GM23338 (cell line): ENCODE measurements at regions not wholly inside any gene's neighbourhood (a gene's known extent, or its start where the extent isn't known, plus 50 kb on each side); places are given as distances from the start of the nearest gene placed in this dataset.

Source experiments
- ATAC-seq: fragments of 200-7000 bp; cut with Tn5 transposase; 3 replicates; pipeline ENCODE4 v1.9.1; 2020
- DNase-seq: peaks from one replicate; pipeline ENCODE4 v3.0.0-alpha.2; 2015; ENCODE audit warnings: low spot score
- H2AFZ ChIP-seq: fragments of 200-600 bp; sonication (generic); 2 replicates; pipeline ENCODE4 v1.8.0; 2016; ENCODE audit warnings: antibody characterized with exemption, mild to moderate bottlenecking, moderate library complexity
- H3F3A ChIP-seq: fragments of 200-600 bp; sonication (generic); replicated peaks from 2 replicates; pipeline ENCODE4 v1.8.0; 2017; ENCODE audit warnings: antibody characterized with exemption, mixed run types, low read depth
- H3K27ac ChIP-seq: fragments of 200-600 bp; sonication (generic); 2 replicates; pipeline ENCODE4 v1.6.1; 2016; ENCODE audit warnings: low read depth
- H3K27me3 ChIP-seq: fragments of 200-600 bp; sonication (generic); 2 replicates; pipeline ENCODE4 v1.8.0; 2016; ENCODE audit warnings: mild to moderate bottlenecking, mixed run types, moderate library complexity; ENCODE audit not compliant: insufficient read depth
- H3K36me3 ChIP-seq: fragments of 200-600 bp; sonication (generic); 2 replicates; pipeline ENCODE4 v1.8.0; 2016; ENCODE audit warnings: mild to moderate bottlenecking; ENCODE audit not compliant: insufficient read depth
- H3K4me1 ChIP-seq: fragments of 200-600 bp; sonication (generic); 2 replicates; pipeline ENCODE4 v1.8.0; 2016; ENCODE audit warnings: mild to moderate bottlenecking, moderate library complexity; ENCODE audit not compliant: insufficient read depth
- H3K4me2 ChIP-seq: fragments of 200-600 bp; sonication (generic); 2 replicates; pipeline ENCODE4 v1.7.1; 2017; ENCODE audit warnings: mixed run types
- H3K4me3 ChIP-seq: fragments of 200-600 bp; sonication (generic); 2 replicates; pipeline ENCODE4 v1.6.1; 2016; ENCODE audit warnings: mixed run types
- H3K79me2 ChIP-seq: fragments of 200-600 bp; sonication (generic); replicated peaks from 2 replicates; pipeline ENCODE4 v1.8.0; 2017; ENCODE audit warnings: mild to moderate bottlenecking; ENCODE audit not compliant: insufficient read depth
- H3K9me2 ChIP-seq: fragments of 200-600 bp; sonication (generic); 2 replicates; pipeline ENCODE4 v1.8.0; 2017; ENCODE audit not compliant: insufficient read depth
- H4K20me1 ChIP-seq: fragments of 200-600 bp; sonication (generic); replicated peaks from 2 replicates; pipeline ENCODE4 v1.8.0; 2017; ENCODE audit warnings: mild to moderate bottlenecking; ENCODE audit not compliant: insufficient read depth
- H3K27ac Mint-ChIP-seq: 2 replicates; pipeline ENCODE4 v1.8.0; 2020; ENCODE audit warnings: inconsistent platforms, mild to moderate bottlenecking, moderate library complexity, mixed read lengths
- H3K27me3 Mint-ChIP-seq: 3 replicates; pipeline ENCODE4 v1.8.0; 2022; ENCODE audit warnings: low read depth, mild to moderate bottlenecking, moderate library complexity, mixed read lengths, inconsistent platforms; ENCODE audit not compliant: insufficient read depth, poor library complexity
- H3K36me3 Mint-ChIP-seq: 3 replicates; pipeline ENCODE4 v1.8.0; 2021; ENCODE audit warnings: low read depth, mild to moderate bottlenecking, inconsistent platforms, moderate library complexity, mixed read lengths
- H3K4me1 Mint-ChIP-seq: 3 replicates; pipeline ENCODE4 v1.8.0; 2020; ENCODE audit warnings: mild to moderate bottlenecking, inconsistent platforms, mixed read lengths
- H3K4me3 Mint-ChIP-seq: 3 replicates; pipeline ENCODE4 v1.8.0; 2021; ENCODE audit warnings: moderate library complexity, mild to moderate bottlenecking, inconsistent platforms, mixed read lengths
- H3K9me3 Mint-ChIP-seq: 3 replicates; pipeline ENCODE4 v1.8.0; 2020; ENCODE audit warnings: moderate library complexity, mild to moderate bottlenecking, inconsistent platforms, mixed read lengths
- CREB1 ChIP-seq: fragments of 250-450 bp; sonication (Bioruptor Pico); IDR thresholded peaks from 2 replicates; pipeline ENCODE4 v1.5.0; 2020; ENCODE audit warnings: low read depth, mild to moderate bottlenecking, moderate library complexity
- EZH2phosphoT487 ChIP-seq: fragments of 200-600 bp; sonication (generic); IDR thresholded peaks from one replicate; pipeline ENCODE4 v1.8.1; 2018; ENCODE audit warnings: antibody characterized with exemption; ENCODE audit not compliant: unreplicated experiment
- JUNB ChIP-seq: IDR thresholded peaks from one replicate; pipeline ENCODE4 v1.6.1; 2016; ENCODE audit warnings: antibody characterized with exemption; ENCODE audit not compliant: unreplicated experiment
- NANOG ChIP-seq: IDR thresholded peaks from 2 replicates; pipeline ENCODE4 v1.6.1; 2016; ENCODE audit warnings: antibody characterized with exemption, borderline replicate concordance
- POLR2AphosphoS5 ChIP-seq: IDR thresholded peaks from 2 replicates; pipeline ENCODE4 v1.6.1; 2016; ENCODE audit warnings: antibody characterized with exemption, low read depth
- STAT1 ChIP-seq: IDR thresholded peaks from one replicate; pipeline ENCODE4 v1.6.1; 2016; ENCODE audit warnings: antibody characterized with exemption; ENCODE audit not compliant: unreplicated experiment
- TF ChIP-seq, protein P1 (sequence below): IDR thresholded peaks from one replicate; pipeline ENCODE4 v1.6.1; 2018; ENCODE audit warnings: antibody characterized with exemption; ENCODE audit not compliant: unreplicated experiment
- TF ChIP-seq, protein P2 (sequence below): fragments of 250-450 bp; sonication (Bioruptor Pico); IDR thresholded peaks from 2 replicates; pipeline ENCODE4 v1.5.0; 2020; ENCODE audit warnings: mild to moderate bottlenecking, moderate library complexity
- TF ChIP-seq, protein P3 (sequence below), 2 experiments: fragments of 200-600 bp in 1 of 2; sonication (generic) in 1 of 2; conservative IDR thresholded peaks; 2 replicates each; pipeline versions ENCODE4 v1.5.1 to v1.6.1; 2016 to 2017; ENCODE audit warnings: antibody characterized with exemption in 2 of 2, low read depth in 2 of 2, mild to moderate bottlenecking in 2 of 2, moderate library complexity in 1 of 2

DNA sequence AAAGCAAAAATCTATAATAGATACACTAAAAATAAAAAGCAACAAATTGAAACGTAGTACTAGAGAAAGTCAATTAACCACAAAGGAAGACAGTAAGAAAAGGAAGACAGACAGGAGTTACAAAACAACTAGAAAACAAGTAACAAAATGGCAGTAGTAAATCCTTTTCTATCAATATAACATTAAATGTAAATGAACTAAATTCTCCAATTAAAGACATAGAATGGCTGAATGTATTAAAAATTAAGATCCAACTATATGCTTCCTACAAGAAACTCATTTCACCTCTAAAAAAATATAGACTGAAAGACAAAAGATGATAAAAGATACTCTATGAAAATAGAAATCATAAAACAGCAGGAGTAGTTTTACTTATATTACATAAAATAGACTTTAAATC lies 79.1 kb downstream of the CTH start:
- Histone ChIP-seq H2AFZ (no peak overlapping the region), H3K79me2 (no peaks in the 10 kb centered on the region), H3K4me1 (no peaks in the 10 kb centered on the region), H4K20me1 (no peaks in the 10 kb centered on the region), H3F3A (no peaks in the 10 kb centered on the region), H3K36me3 (no peaks in the 10 kb centered on the region), H3K4me3 (no peak overlapping the region), H3K4me2 (no peak overlapping the region), H3K27ac (no peak overlapping the region), H3K27me3 (no peaks in the 10 kb centered on the region), H3K9me2 (no peaks in the 10 kb centered on the region)
- no peak for DNase-seq
- H3K4me3 Mint-ChIP-seq: no peak overlapping the region
- no peaks in the 10 kb centered on the region; the same call in 2 of the 3 replicates for H3K4me1 Mint-ChIP-seq
- no peaks in the 10 kb centered on the region for H3K36me3 Mint-ChIP-seq
- TF ChIP-seq STAT1: no peak
- TF ChIP-seq, protein P1, sequence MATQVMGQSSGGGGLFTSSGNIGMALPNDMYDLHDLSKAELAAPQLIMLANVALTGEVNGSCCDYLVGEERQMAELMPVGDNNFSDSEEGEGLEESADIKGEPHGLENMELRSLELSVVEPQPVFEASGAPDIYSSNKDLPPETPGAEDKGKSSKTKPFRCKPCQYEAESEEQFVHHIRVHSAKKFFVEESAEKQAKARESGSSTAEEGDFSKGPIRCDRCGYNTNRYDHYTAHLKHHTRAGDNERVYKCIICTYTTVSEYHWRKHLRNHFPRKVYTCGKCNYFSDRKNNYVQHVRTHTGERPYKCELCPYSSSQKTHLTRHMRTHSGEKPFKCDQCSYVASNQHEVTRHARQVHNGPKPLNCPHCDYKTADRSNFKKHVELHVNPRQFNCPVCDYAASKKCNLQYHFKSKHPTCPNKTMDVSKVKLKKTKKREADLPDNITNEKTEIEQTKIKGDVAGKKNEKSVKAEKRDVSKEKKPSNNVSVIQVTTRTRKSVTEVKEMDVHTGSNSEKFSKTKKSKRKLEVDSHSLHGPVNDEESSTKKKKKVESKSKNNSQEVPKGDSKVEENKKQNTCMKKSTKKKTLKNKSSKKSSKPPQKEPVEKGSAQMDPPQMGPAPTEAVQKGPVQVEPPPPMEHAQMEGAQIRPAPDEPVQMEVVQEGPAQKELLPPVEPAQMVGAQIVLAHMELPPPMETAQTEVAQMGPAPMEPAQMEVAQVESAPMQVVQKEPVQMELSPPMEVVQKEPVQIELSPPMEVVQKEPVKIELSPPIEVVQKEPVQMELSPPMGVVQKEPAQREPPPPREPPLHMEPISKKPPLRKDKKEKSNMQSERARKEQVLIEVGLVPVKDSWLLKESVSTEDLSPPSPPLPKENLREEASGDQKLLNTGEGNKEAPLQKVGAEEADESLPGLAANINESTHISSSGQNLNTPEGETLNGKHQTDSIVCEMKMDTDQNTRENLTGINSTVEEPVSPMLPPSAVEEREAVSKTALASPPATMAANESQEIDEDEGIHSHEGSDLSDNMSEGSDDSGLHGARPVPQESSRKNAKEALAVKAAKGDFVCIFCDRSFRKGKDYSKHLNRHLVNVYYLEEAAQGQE: no peak
- TF ChIP-seq, protein P2, sequence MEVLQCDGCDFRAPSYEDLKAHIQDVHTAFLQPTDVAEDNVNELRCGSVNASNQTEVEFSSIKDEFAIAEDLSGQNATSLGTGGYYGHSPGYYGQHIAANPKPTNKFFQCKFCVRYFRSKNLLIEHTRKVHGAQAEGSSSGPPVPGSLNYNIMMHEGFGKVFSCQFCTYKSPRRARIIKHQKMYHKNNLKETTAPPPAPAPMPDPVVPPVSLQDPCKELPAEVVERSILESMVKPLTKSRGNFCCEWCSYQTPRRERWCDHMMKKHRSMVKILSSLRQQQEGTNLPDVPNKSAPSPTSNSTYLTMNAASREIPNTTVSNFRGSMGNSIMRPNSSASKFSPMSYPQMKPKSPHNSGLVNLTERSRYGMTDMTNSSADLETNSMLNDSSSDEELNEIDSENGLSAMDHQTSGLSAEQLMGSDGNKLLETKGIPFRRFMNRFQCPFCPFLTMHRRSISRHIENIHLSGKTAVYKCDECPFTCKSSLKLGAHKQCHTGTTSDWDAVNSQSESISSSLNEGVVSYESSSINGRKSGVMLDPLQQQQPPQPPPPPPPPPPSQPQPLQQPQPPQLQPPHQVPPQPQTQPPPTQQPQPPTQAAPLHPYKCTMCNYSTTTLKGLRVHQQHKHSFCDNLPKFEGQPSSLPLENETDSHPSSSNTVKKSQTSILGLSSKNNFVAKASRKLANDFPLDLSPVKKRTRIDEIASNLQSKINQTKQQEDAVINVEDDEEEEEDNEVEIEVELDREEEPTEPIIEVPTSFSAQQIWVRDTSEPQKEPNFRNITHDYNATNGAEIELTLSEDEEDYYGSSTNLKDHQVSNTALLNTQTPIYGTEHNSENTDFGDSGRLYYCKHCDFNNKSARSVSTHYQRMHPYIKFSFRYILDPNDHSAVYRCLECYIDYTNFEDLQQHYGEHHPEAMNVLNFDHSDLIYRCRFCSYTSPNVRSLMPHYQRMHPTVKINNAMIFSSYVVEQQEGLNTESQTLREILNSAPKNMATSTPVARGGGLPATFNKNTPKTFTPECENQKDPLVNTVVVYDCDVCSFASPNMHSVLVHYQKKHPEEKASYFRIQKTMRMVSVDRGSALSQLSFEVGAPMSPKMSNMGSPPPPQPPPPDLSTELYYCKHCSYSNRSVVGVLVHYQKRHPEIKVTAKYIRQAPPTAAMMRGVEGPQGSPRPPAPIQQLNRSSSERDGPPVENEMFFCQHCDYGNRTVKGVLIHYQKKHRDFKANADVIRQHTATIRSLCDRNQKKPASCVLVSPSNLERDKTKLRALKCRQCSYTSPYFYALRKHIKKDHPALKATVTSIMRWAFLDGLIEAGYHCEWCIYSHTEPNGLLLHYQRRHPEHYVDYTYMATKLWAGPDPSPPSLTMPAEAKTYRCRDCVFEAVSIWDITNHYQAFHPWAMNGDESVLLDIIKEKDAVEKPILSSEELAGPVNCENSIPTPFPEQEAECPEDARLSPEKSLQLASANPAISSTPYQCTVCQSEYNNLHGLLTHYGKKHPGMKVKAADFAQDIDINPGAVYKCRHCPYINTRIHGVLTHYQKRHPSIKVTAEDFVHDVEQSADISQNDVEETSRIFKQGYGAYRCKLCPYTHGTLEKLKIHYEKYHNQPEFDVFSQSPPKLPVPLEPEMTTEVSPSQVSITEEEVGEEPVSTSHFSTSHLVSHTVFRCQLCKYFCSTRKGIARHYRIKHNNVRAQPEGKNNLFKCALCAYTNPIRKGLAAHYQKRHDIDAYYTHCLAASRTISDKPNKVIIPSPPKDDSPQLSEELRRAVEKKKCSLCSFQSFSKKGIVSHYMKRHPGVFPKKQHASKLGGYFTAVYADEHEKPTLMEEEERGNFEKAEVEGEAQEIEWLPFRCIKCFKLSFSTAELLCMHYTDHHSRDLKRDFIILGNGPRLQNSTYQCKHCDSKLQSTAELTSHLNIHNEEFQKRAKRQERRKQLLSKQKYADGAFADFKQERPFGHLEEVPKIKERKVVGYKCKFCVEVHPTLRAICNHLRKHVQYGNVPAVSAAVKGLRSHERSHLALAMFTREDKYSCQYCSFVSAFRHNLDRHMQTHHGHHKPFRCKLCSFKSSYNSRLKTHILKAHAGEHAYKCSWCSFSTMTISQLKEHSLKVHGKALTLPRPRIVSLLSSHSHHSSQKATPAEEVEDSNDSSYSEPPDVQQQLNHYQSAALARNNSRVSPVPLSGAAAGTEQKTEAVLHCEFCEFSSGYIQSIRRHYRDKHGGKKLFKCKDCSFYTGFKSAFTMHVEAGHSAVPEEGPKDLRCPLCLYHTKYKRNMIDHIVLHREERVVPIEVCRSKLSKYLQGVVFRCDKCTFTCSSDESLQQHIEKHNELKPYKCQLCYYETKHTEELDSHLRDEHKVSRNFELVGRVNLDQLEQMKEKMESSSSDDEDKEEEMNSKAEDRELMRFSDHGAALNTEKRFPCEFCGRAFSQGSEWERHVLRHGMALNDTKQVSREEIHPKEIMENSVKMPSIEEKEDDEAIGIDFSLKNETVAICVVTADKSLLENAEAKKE (CRISPR knock-in tag): no peak
- TF ChIP-seq JUNB: no peak
- TF ChIP-seq NANOG: no peak
- TF ChIP-seq POLR2AphosphoS5: no peak
- TF ChIP-seq CREB1: no peak
- TF ChIP-seq EZH2phosphoT487: no peak
- TF ChIP-seq, protein P3, sequence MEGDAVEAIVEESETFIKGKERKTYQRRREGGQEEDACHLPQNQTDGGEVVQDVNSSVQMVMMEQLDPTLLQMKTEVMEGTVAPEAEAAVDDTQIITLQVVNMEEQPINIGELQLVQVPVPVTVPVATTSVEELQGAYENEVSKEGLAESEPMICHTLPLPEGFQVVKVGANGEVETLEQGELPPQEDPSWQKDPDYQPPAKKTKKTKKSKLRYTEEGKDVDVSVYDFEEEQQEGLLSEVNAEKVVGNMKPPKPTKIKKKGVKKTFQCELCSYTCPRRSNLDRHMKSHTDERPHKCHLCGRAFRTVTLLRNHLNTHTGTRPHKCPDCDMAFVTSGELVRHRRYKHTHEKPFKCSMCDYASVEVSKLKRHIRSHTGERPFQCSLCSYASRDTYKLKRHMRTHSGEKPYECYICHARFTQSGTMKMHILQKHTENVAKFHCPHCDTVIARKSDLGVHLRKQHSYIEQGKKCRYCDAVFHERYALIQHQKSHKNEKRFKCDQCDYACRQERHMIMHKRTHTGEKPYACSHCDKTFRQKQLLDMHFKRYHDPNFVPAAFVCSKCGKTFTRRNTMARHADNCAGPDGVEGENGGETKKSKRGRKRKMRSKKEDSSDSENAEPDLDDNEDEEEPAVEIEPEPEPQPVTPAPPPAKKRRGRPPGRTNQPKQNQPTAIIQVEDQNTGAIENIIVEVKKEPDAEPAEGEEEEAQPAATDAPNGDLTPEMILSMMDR (conservative IDR thresholded peaks at IDR 0.05; ENCODE audit: low read depth in 2 of 2): no peak
- no peaks in the 10 kb centered on the region for H3K9me3 Mint-ChIP-seq
- ATAC-seq: no peak
- H3K27me3 Mint-ChIP-seq: no peaks in the 10 kb centered on the region
- H3K27ac Mint-ChIP-seq: no peak overlapping the region
